ENCODE measurements at regions not wholly inside any gene's neighbourhood (a gene's known extent, or its start where the extent isn't known, plus 50 kb on each side); places are given as distances from the start of the nearest gene placed in this dataset.
"Not testable (repeated sequence)": the region's sequence is repeated elsewhere in the genome, so short reads cannot be mapped to it uniquely, and the experiment has no call there.

GRCh38 chr10:129041916-129042315 is 425.1 kb upstream of the MGMT start:
- DNase-seq (ENCODE audit: low spot score) = no peak

- no peak for DNase-seq (ENCODE audit: low spot score)
Observed at GRCh38 chr10:129042776-129043595, 424.1 kb upstream of the MGMT start.

- DNase-seq (ENCODE audit: low spot score) = no peak
Observed at GRCh38 chr10:129043691-129044090, 423.4 kb upstream of the MGMT start.

- DNase-seq (ENCODE audit: low spot score) = no peak
Observed at GRCh38 chr10:129045599-129045998, 421.4 kb upstream of the MGMT start.

GRCh38 chr10:129046065-129046681 is 420.9 kb upstream of the MGMT start:
- no peak for DNase-seq (ENCODE audit: low spot score)

GRCh38 chr10:129046962-129047361 is 420.1 kb upstream of the MGMT start:
- no peak for DNase-seq (ENCODE audit: low spot score)

GRCh38 chr10:129047600-129047999 is 419.4 kb upstream of the MGMT start:
- no peak for DNase-seq (ENCODE audit: low spot score)

GRCh38 chr10:129048513-129048912 is 418.5 kb upstream of the MGMT start:
- no peak for DNase-seq (ENCODE audit: low spot score)

- no peak for DNase-seq (ENCODE audit: low spot score)
Observed at GRCh38 chr10:129049501-129049900, 417.5 kb upstream of the MGMT start.

- DNase-seq (ENCODE audit: low spot score) = no peak
Observed at GRCh38 chr10:129055225-129055624, 411.8 kb upstream of the MGMT start.

GRCh38 chr10:129055986-129056385 is 411.1 kb upstream of the MGMT start:
- no peak for DNase-seq (ENCODE audit: low spot score)

- no peak for DNase-seq (ENCODE audit: low spot score)
Observed at GRCh38 chr10:129056734-129057689, 410.0 kb upstream of the MGMT start.

GRCh38 chr10:129057856-129058663 is 409.0 kb upstream of the MGMT start:
- peak; percentile 20 for DNase-seq (ENCODE audit: low spot score)

- DNase-seq (ENCODE audit: low spot score) = no peak
Observed at GRCh38 chr10:129058664-129059155, 408.3 kb upstream of the MGMT start.

- no peak for DNase-seq (ENCODE audit: low spot score)
Observed at GRCh38 chr10:129059977-129060376, 407.1 kb upstream of the MGMT start.

GRCh38 chr10:129063212-129063611 is 403.8 kb upstream of the MGMT start:
- no peak for DNase-seq (ENCODE audit: low spot score)

GRCh38 chr10:129063877-129064276 is 403.2 kb upstream of the MGMT start:
- DNase-seq (ENCODE audit: low spot score) = no peak

- not testable (repeated sequence) for DNase-seq (ENCODE audit: low spot score)
Observed at GRCh38 chr10:129066529-129066928, 400.5 kb upstream of the MGMT start.

- DNase-seq (ENCODE audit: low spot score) = not testable (repeated sequence)
Observed at GRCh38 chr10:129071411-129071810, 395.6 kb upstream of the MGMT start.

- no peak for DNase-seq (ENCODE audit: low spot score)
Observed at GRCh38 chr10:129074939-129075338, 392.1 kb upstream of the MGMT start.

GRCh38 chr10:129075508-129075907 is 391.5 kb upstream of the MGMT start:
- no peak for DNase-seq (ENCODE audit: low spot score)

All from SW480 (cell line).